CD4-positive, alpha-beta T cell treated with Interleukin-4 for 1 hour (primary cell): ENCODE measurements at regions not wholly inside any gene's neighbourhood (a gene's known extent, or its start where the extent isn't known, plus 50 kb on each side); places are given as distances from the start of the nearest gene placed in this dataset.

ENCODE experiments used
- DNase-seq, 2 donors: peaks; one replicate each; pipeline ENCODE4 v3.0.0-alpha.2; 2020 to 2022

GRCh38 chr13:40492511-40492910 lies 173.9 kb downstream of the FOXO1 start:
- no peak for DNase-seq

DNA sequence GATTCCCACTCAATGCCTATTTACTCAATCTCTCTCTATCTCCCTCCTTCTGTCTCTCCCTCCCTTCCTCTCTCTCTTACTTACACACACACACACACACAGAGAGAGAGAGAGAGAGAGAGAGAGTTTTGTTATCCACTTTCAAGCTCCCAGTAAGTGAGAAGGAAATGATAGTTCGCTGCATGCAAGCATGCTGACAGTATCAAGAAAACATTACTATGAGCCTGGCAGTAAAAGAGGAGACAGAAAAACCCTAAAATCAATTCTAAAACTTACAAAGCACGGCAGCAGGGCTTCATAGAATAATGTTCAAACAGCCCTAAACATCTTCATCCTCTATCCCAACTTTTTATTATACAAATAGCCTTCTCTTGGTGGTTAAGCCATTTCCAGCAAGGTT lies 171.9 kb downstream of the FOXO1 start:
- DNase-seq: peak in 1 of 2 donors; percentile 57

DNA sequence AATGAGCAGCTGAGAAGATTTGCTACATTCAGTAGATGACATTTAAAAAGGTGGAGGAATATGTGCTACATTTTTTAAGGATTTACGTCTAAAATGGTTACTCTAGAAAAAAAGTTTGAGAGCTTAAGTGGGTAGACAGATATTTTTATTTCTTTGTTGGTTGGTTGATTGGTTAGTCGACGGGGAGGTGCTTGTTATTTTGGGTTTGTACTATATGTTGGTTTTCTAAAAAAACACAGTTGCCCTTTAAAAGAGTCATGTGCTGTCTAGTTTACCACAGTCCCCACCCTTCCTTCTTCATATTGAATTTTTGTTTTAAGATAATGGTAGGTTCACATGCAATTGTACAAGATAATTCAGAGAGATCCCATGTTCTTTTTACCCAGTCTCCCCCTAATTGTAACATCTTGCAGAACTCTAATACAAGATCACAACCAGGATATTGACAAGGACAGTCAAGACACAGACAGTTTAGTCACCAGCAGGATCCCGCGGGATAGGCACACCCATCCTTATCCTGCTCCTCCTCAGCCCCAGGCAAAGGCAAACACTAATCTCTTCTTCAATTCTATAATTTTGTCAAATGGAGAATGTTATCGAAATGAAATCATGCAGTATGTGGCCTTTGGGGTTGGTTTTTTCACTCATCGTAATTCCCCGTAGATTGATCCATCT lies 171.4 kb downstream of the FOXO1 start:
- DNase-seq: peak in 1 of 2 donors; percentile 69

DNA sequence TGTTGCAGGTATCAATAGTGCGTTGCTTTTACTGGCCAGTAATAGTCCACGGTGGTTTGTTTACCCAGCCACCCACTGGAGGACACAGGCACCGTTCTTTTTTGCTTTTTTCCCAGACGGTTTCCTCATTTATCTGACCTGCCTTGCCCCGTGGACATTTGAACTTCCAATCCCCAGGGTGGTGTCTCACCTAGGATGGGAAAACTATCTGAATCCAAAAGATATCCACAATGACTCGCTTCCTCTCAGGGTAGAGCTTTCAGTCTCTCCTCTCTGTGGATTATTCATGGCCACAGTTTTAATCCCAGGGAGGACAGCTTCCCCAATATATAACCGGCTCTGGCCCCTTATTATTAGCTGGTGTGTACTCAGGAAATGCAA lies 170.8 kb downstream of the FOXO1 start:
- no peak for DNase-seq

- DNase-seq: no peak
These were observed 170.2 kb downstream of the FOXO1 start for GRCh38 chr13:40496035-40496810.

DNA sequence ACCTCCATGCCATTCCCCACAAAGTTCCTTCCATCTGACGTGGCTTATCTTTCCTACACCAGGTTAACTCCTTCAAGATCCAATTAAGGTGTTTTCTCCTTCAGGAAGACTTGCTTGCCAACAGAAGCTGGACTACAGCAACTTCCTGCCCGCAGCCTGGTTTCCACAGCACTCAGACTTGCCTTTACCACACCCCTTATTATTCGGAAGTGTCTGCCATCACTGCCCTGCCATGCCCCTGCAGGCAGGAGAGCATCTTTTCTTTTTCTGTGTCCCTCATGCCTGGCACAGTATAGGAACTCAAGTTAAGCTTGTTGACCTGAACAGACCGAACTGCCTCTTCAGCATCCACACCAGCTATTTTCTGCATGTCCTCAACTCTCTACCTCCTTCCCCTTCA lies 168.0 kb downstream of the FOXO1 start:
- no peak for DNase-seq

- no peak for DNase-seq
These were observed 164.2 kb downstream of the FOXO1 start for GRCh38 chr13:40502236-40502635.

- no peak for DNase-seq
These were observed 163.4 kb downstream of the FOXO1 start for GRCh38 chr13:40503011-40503410.

DNA sequence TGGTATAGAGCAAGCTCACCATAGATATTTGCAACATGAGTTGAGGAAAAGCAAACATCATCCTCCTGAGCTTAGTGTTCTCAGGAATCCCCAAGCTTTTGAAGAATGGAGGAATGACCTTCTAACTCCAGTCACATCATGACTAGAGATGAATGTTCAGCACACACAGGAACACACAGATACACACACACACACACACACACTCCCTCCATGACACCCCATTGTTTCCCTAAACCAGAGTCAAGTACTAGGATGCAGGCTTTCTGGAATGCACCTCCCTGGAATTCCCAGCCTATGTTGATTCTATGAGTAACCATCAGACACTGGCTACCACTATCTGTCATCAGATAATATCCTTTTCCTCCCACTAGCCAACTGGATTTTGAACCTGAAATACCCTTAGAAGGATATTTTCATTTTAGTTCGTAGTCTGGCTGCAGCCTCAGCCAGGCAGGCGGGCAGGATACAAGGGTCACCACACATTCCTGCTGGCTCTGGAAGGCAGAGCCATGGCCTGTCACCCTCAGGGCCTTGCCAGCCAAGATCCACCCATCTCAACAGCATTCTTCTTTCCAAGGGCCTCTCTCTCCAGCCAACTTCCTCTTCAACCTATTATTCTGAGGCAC lies 162.4 kb downstream of the FOXO1 start:
- DNase-seq: no peak

DNA sequence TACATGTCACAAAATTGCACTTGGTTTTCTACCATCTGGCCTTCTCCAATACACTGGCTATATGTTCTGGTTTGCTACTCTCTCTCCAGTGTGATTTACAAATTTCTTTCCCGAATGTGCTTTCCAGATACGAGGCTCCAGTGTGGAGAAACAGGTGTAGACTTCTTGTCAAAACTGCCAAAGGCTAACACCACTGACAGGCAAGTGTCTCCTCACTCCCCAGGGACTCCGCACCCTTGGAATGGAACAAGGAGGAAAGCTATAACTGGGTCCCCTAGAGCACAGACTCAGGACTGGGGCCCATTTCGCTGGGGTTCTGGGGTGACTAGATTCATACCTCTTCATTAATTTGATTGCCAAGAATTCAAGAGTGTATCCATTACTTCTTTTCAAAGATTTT lies 161.8 kb downstream of the FOXO1 start:
- DNase-seq: no peak

- no peak for DNase-seq
These were observed 161.2 kb downstream of the FOXO1 start for GRCh38 chr13:40505196-40505595.
